Activated B cell treated with CpG ODN at 0.5 μM for 24 hours (primary cell): ENCODE measurements at regions not wholly inside any gene's neighbourhood (a gene's known extent, or its start where the extent isn't known, plus 50 kb on each side); places are given as distances from the start of the nearest gene placed in this dataset.

Experiments
- ATAC-seq: fragments of 200-7000 bp; cut with Tn5 transposase; one replicate; pipeline ENCODE4 v1.10.0; 2021; ENCODE audit warnings: low read depth, mild to moderate bottlenecking, moderate library complexity
- CTCF ChIA-PET: fragments of 350-600 bp; sonication (Branson Sonifier 250); formaldehyde crosslinking; loops from one replicate; lab custom pipeline; 2021; ENCODE audit warnings: antibody characterized with exemption; lab: Charles Lee
- POLR2A ChIA-PET: fragments of 350-600 bp; sonication (Branson Sonifier 250); formaldehyde crosslinking; loops from one replicate; lab custom pipeline; 2021; ENCODE audit warnings: antibody characterized with exemption; lab: Charles Lee
- DNase-seq: peaks from one replicate; pipeline ENCODE4 v3.0.0; 2022
- H3K27ac Mint-ChIP-seq: one replicate; pipeline ENCODE4 v1.8.0; 2020; ENCODE audit warnings: mixed read lengths
- H3K27me3 Mint-ChIP-seq: one replicate; pipeline ENCODE4 v1.8.0; 2021; ENCODE audit warnings: mixed read lengths
- H3K36me3 Mint-ChIP-seq: one replicate; pipeline ENCODE4 v1.8.0; 2021; ENCODE audit warnings: low read depth, mixed read lengths
- H3K4me1 Mint-ChIP-seq: one replicate; pipeline ENCODE4 v1.8.0; 2021; ENCODE audit warnings: mixed read lengths
- H3K4me3 Mint-ChIP-seq: one replicate; pipeline ENCODE4 v1.8.0; 2020; ENCODE audit warnings: mild to moderate bottlenecking, mixed read lengths
- H3K9me3 Mint-ChIP-seq: one replicate; pipeline ENCODE4 v1.8.0; 2020; ENCODE audit warnings: mixed read lengths
- CTCF ChIP-seq: fragments of 200-600 bp; IDR thresholded peaks from one replicate; pipeline ENCODE4 v1.8.0; 2022; ENCODE audit warnings: antibody characterized with exemption, mild to moderate bottlenecking
- intact Hi-C: fragments of 100-400 bp; cut with micrococcal nuclease; formaldehyde crosslinking; loops from one replicate; pipeline ENCODE4 v1.15.1; 2024

- no peaks in the 10 kb centered on the region for H3K36me3 Mint-ChIP-seq
- ChIA-PET CTCF (no interaction called here), POLR2A (no interaction called here)
- peaks cover 10% of the 10 kb centered on the region for H3K27me3 Mint-ChIP-seq
- H3K9me3 Mint-ChIP-seq: no peaks in the 10 kb centered on the region
- H3K4me1 Mint-ChIP-seq: no peaks in the 10 kb centered on the region
- intact Hi-C loops: no loop called here
- DNase-seq (no peak), ATAC-seq (no peak)
- no peak for TF ChIP-seq CTCF
- H3K27ac Mint-ChIP-seq: no peak overlapping the region
- no peak overlapping the region for H3K4me3 Mint-ChIP-seq
These were observed 355.6 kb upstream of the KAZN start for GRCh38 chr1:14242870-14243269.

- no peak for ATAC-seq
- Mint-ChIP-seq H3K27ac (no peak overlapping the region), H3K4me1 (no peaks in the 10 kb centered on the region), H3K27me3 (peaks cover 10% of the 10 kb centered on the region), H3K36me3 (no peaks in the 10 kb centered on the region), H3K4me3 (no peak overlapping the region), H3K9me3 (no peaks in the 10 kb centered on the region)
- TF ChIP-seq CTCF: no peak
- DNase-seq: no peak
- ChIA-PET POLR2A (no interaction called here), CTCF (no interaction called here)
- intact Hi-C loops: no loop called here
These were observed 352.5 kb upstream of the KAZN start for GRCh38 chr1:14245954-14246353.

- ChIA-PET CTCF (no interaction called here), POLR2A (no interaction called here)
- H3K36me3 Mint-ChIP-seq: no peaks in the 10 kb centered on the region
- peaks cover 12% of the 10 kb centered on the region for H3K27me3 Mint-ChIP-seq
- DNase-seq: no peak
- no peak for ATAC-seq
- intact Hi-C loops: no loop called here
- no peaks in the 10 kb centered on the region for H3K4me1 Mint-ChIP-seq
- no peak overlapping the region for H3K27ac Mint-ChIP-seq
- H3K4me3 Mint-ChIP-seq: no peak overlapping the region
- H3K9me3 Mint-ChIP-seq: no peaks in the 10 kb centered on the region
- TF ChIP-seq CTCF: no peak
These were observed 352.0 kb upstream of the KAZN start for GRCh38 chr1:14246471-14246870.

GRCh38 chr1:14247666-14248065, 350.8 kb upstream of the KAZN start:
- Mint-ChIP-seq H3K27me3 (peaks cover 16% of the 10 kb centered on the region), H3K27ac (no peak overlapping the region), H3K9me3 (no peaks in the 10 kb centered on the region), H3K4me1 (no peaks in the 10 kb centered on the region), H3K36me3 (no peaks in the 10 kb centered on the region), H3K4me3 (no peak overlapping the region)
- intact Hi-C loops: no loop called here
- POLR2A ChIA-PET: no interaction called here
- TF ChIP-seq CTCF: no peak
- CTCF ChIA-PET: no interaction called here
- ATAC-seq (no peak), DNase-seq (no peak)

GRCh38 chr1:14251871-14252270, 346.6 kb upstream of the KAZN start:
- intact Hi-C loops: no loop called here
- ChIA-PET POLR2A (no interaction called here), CTCF (no interaction called here)
- H3K4me3 Mint-ChIP-seq: no peak overlapping the region
- peaks cover 8% of the 10 kb centered on the region for H3K27me3 Mint-ChIP-seq
- no peaks in the 10 kb centered on the region for H3K9me3 Mint-ChIP-seq
- DNase-seq: no peak
- H3K27ac Mint-ChIP-seq: no peak overlapping the region
- H3K4me1 Mint-ChIP-seq: peaks cover 24% of the 10 kb centered on the region
- no peak for TF ChIP-seq CTCF
- no peaks in the 10 kb centered on the region for H3K36me3 Mint-ChIP-seq
- ATAC-seq: no peak
